ENCODE measurements at regions not wholly inside any gene's neighbourhood (a gene's known extent, or its start where the extent isn't known, plus 50 kb on each side); places are given as distances from the start of the nearest gene placed in this dataset.

DNA sequence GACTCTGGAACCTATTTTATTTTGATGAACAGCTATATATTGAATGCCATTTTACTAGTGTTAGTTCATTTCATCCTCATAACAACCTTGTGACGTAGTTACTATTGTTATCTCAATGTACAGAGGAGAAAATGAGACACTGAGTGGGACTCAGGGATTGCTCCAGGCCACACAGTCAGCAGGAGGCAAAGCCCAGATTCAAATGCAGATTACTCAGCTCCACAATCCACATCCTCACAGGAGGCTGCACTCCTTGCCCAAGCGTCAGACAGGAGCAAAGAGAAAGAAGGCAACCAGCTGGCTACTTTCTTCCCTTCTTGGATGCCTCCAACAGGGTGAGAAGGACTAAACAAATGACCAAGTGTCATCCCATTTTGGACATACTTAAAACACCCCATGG lies 92.0 kb upstream of the CCDC54 start:
- no peak for TF ChIP-seq ZNF274 (IDR thresholded peaks at IDR 0.05; ENCODE audit: low read depth, low read length)
- TF ChIP-seq YY1 (IDR thresholded peaks at IDR 0.05; ENCODE audit: insufficient read depth, insufficient read length) = no peak
- TF ChIP-seq SUZ12 (IDR thresholded peaks at IDR 0.05; ENCODE audit: extremely low read depth, insufficient read depth, insufficient read length) = no peak
